ENCODE measurements at regions not wholly inside any gene's neighbourhood (a gene's known extent, or its start where the extent isn't known, plus 50 kb on each side); places are given as distances from the start of the nearest gene placed in this dataset.

DNA sequence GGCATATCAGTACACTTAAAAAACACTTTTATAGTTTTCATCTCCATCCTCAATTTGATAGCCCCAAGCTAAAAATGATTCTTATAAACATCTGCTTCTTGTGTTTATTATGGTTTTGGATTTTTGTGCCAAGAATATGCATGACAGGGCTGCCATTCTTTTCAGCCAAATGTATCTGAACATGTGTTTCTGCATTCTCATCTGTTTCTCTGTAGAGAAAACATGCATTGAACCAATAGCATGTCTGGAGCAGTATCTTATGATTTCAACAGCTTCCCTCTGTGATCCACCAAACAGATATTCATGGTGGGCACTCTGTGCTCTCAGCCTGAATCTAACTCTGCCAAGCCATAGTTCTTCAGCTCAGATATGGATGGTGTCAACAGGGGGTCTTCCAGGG, 99.3 kb upstream of the ERCC6L2 start:
- TF ChIP-seq CTCF (IDR thresholded peaks at IDR 0.05) (no peak), POLR2A (IDR thresholded peaks at IDR 0.05) (no peak)
